Heart left ventricle (tissue), 13 donors: ENCODE measurements at regions not wholly inside any gene's neighbourhood (a gene's known extent, or its start where the extent isn't known, plus 50 kb on each side); places are given as distances from the start of the nearest gene placed in this dataset.

ENCODE experiments used
- POLR2A ChIP-seq, 2 donors: fragments of 450-650 bp; IDR thresholded peaks; one replicate each; pipeline ENCODE4 v1.6.1; 2017; ENCODE audit warnings: antibody characterized with exemption in 2 of 2, mild to moderate bottlenecking in 2 of 2, moderate library complexity in 2 of 2
- TF ChIP-seq, protein P1 (sequence below), 12 donors: fragments of 200-600 bp; sonication (generic) in 4 of 12; IDR thresholded peaks; one replicate each; pipeline versions ENCODE4 v1.5.0 to v1.8.0; 2018 to 2022; ENCODE audit warnings: antibody characterized with exemption in 12 of 12, mild to moderate bottlenecking in 5 of 12
- donor health status: ischemic (EF 13 %, LVEDD 7.1; RV severe dilation, severe dysfunction).
- donor health status: DM: no; HTN: yes; CAD: no.
- donor health status: DM: no; HTN: no; CAD: no.
- donor health status: ischemic (EF 25% LVEDD 6.9; RV normal size, moderate dysfunction).
- donor health status: ischemic (EF 25% LVEDD 5.7; RV mildly dilated, moderate dysfunction).
- donor health status: ischemic (EF 35%, LVEDD 5.7; RV mildly dilated, moderate dysfunction).
- donor health status: nonischemic (EF 11% LVEDD 7.7; RV severe dilation, severe dysfunction).
- donor health status: DM: yes; HTN: yes; CAD: no.
- donor health status: PGD.
- donor health status: ischemic (EF 29% LVEDD 5.4; RV normal size, mild dysfunction).
- donor health status: nonischemic (EF 23%, LVEDD 6.1; RV moderate dilation, normal function).

DNA sequence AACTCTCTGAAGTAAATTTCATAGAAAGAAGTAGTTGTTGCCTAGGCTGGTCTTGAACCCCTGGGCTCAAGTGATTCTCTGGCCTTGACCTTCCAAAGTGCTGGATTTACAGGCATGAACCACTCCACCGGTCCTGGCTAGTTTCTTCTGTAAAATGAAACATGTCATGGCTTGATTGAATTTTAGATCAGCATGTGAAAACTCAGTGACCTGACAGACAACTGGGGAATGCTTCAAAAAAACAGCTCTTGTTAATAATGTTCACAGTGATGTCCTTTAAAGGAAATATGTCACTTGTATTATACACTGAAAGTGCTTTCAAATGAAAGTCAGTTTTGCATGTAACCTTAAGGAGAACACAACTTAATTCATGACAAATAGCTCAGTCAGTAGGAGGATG is 118.2 kb downstream of the KLF5 start:
- no peak for TF ChIP-seq POLR2A (IDR thresholded peaks at IDR 0.05)
- TF ChIP-seq, protein P1, sequence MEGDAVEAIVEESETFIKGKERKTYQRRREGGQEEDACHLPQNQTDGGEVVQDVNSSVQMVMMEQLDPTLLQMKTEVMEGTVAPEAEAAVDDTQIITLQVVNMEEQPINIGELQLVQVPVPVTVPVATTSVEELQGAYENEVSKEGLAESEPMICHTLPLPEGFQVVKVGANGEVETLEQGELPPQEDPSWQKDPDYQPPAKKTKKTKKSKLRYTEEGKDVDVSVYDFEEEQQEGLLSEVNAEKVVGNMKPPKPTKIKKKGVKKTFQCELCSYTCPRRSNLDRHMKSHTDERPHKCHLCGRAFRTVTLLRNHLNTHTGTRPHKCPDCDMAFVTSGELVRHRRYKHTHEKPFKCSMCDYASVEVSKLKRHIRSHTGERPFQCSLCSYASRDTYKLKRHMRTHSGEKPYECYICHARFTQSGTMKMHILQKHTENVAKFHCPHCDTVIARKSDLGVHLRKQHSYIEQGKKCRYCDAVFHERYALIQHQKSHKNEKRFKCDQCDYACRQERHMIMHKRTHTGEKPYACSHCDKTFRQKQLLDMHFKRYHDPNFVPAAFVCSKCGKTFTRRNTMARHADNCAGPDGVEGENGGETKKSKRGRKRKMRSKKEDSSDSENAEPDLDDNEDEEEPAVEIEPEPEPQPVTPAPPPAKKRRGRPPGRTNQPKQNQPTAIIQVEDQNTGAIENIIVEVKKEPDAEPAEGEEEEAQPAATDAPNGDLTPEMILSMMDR (IDR thresholded peaks at IDR 0.05) = no peak
